OCI-M2 (cell line): ENCODE measurements at regions not wholly inside any gene's neighbourhood (a gene's known extent, or its start where the extent isn't known, plus 50 kb on each side); places are given as distances from the start of the nearest gene placed in this dataset.
"Not testable (repeated sequence)": the region's sequence is repeated elsewhere in the genome, so short reads cannot be mapped to it uniquely, and the experiment has no call there.

Experiments used
- DNase-seq: peaks from one replicate; lab custom pipeline; 2025; ENCODE audit not compliant: unreplicated experiment; lab: John Stamatoyannopoulos, UW

DNA sequence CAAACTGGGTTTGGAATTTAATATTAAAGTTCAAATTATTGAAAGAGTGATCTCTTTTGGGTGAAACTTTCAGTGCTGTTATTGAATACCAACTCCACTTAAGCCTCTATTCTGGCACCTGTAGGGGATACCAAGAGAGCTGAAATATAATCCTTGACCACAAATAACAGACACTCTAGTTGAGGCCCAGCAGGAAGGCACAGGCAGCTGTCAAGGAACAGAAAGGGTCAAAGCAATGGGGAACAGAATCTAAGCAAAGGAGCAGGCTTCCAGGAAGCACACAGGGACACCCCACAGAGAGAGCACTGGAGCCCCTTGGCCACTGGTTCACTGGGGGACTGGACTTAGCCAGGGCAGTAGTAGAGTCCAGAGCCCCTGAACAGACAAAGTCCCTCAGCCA, 120.9 kb upstream of the SFSWAP start:
- DNase-seq, result no peak

DNA sequence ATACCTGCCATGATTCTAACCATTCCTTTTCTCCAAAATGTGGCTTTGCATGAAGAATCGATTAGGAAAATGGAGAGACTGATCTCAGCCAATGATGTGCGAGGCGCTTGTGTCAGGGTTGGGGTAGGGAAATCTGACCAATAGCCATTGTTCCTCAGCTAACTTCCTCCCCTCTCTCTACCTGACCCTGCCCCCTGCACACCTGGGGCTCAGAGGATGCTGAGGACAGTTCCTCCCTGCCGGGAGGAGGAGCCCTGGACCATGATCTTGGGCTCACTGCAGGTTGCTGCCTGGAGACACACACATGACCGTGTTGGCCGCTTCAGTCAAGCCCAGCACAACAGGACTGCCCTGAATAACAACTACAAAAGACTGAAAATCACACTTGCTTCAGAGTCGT, 119.8 kb upstream of the SFSWAP start:
- DNase-seq, result no peak

DNA sequence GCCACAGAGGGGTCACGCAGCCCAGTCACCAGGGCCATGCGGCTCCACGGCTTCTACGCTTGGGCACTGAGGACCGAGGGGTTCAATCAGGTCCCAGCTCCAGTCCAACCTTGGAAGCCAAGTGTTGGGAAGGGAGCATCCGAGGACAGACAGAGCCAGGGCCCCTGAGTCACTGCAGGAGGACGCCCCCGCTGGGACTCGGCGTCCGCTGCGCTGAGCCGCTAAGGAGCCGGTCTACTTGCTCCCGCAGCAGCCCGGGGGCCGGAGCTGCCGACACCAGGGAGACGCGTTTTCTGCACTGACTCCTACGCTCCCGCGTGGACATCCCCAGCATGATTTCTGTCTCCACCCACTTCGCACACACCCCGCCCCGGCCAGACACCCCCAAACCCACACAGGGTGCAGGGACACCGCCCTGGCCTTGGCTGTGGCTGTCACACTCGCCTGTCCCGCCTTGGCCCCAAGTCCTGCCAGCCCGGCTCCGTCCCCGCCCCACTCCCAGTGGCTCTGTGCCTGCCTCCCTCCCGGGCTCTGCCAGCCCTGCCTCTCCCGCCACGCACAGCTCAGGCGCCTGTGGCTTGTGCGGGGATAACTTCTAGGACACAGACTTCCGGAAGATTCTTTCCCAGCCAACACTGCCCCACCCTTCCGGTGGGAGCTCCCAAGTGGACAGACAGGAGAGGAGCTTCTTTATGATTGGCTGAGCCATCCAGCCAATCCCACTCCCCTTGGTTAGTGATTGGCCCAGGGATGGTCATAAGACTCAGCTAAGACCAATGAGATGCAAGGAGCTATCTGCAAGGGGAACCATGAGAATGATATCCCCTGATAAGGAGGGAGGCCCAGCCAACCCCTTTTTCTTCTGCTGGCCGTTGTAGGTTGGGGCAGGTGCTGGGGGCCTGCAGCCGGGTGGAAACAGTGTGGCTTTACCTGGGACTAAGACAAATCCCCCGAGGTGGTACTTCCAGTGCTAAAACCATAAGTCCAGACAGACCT, 118.9 kb upstream of the SFSWAP start:
- DNase-seq, result no peak

DNA sequence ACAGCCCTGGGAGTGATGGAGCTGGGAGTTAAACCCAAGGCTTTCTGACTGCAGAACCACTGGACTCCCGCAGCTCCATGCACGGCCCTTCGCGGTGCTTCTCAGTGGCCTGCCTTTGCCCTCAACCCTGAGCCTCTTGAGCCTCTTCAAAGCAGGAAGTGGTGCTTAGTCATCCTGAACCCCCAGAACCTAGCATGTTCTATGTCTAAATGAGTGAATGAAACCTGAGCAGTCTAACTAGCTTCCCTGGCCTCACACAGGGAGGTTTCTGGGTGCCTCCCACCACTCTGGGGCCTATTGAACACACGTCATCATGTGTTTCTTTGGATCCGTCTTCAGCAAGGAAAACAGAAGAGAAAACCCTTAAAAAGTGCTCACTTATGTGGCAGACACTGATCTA, 117.9 kb upstream of the SFSWAP start:
- no peak for DNase-seq

DNA sequence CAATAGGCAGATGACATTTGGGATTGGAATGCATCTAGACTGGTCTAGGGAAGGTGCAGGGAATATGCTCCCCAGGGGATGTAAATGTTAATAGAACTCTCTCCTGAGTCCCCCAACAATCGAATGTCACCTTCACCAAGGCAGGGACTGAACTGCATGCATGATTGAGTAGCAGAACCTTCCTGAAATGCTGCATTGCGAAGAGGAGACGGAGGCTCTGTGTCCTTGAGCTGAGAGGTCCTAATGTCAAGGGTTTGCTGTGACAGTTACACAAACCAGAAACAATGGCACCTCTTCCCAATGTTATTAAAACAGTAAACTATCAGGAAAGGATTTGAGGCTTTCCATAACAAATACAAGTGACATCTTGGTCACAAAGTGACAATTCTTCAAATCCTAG, 117.5 kb upstream of the SFSWAP start:
- DNase-seq, result no peak

DNA sequence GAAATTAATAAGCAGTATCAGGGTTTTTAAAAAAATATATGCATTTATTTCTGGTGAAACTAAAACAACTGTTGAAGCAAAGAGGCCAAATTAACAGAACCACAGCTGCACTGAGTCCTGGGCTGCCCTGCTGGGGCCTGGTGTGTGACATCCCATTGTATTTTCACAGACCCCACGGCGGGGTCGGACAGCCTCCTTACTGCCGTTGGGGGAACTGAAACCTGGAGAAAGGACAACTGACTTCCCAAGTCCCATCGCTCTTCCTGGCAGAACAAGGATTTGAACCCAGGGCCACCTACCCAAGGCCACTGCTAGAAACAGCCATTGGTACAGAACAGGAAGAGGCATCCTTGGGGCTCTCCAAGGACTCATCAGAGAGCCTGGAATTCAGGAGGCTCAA, 114.8 kb upstream of the SFSWAP start:
- no peak for DNase-seq

DNA sequence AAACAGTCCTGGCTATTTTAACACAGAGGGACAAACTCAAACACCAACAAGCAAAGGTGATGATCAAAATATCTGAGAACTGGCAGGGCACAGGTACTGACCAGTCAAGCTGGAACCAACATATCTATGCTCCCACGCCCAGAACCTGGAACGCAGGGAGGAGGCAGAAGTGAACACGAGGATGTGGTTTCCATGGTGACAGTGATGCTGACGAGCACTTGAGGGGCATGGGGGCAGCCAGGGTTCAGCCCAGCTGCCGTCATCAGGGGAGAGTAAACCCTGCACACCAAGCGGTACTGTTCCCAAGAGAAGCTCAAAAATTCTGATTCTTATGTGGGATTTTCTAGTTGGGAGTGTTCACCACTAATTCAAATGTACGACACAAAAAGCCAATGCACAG, 113.6 kb upstream of the SFSWAP start:
- no peak for DNase-seq

DNA sequence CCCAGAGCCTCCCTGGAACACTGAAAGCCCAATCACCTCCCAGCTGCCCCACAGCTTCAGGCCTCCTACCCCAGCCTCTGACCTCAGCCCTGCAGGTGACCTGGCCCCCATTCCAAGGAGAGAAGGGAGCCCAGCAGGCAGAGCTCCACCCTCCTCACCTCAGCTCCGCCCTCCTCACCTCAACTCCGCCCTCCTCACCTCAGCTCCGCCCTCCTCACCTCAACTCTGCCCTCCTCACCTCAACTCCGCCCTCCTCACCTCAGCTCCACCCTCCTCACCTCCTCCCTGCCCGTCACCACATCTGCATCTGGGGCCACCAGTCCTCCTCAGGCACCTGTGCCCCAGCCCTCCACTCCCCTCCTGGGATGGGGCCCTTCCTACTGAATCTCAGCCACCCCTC, 112.2 kb upstream of the SFSWAP start:
- no peak for DNase-seq

DNA sequence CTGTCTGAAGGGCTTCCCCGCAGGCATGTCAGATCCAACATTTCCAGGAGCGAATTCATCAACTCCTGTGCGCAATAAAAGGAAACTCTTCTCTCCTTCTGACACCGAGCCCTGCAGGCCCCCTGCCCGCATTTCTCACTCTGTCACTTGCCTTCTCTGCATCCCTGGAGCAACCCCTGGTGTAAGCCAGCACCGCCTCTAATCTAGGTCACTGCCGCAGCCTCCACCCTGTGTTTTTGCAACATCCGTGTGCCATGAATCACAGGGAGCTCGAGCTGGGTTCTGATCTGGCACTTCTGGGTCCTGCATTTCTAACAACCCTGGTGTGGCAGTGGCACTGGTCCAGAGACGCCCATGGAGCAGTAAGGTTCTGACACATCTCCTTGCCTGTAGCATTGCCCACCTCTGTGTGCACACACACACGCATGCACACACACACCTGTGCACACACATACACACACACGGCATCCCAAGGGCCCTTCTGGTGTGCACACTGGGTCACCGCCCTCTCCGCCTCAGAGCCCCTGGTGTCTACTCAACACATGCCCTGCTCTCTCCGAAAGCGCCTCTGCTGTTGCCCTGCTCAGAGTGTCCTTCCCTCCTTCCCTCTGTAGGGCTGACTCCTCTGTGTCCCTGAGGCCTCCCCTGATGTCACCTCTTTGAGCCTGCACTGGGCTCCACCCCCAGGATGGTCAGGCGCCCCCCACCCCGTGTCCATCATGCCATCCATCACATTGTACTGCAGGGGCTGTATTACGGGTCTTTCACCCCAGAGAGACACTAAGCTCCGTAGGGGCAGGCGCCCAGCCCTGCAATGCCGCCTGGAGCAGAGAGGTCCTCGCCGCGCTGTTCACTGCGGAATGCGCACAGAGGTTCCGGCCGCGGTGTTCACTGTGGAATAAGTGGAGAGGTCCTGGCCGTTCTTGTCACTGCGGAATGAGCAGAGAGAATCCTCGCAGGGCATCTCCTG, 111.4 kb upstream of the SFSWAP start:
- no peak for DNase-seq

DNA sequence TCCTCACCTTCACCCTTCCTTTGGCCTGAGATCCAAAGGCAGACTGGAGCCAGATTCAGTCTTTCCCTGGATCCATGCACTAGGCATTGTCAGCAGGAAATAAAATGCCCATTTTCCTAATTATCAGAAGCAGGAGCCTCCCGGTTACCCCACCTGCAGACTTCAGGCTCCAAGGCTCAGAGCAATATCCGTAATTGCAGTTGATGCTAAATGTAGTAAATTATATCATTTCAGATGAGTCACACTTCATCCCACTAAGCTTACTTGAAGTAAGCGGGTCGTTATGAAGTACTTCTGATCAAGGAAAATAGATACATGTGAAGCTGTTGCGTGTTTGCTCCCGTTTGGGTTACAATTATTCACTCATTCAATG, 110.7 kb upstream of the SFSWAP start:
- DNase-seq, result no peak

DNA sequence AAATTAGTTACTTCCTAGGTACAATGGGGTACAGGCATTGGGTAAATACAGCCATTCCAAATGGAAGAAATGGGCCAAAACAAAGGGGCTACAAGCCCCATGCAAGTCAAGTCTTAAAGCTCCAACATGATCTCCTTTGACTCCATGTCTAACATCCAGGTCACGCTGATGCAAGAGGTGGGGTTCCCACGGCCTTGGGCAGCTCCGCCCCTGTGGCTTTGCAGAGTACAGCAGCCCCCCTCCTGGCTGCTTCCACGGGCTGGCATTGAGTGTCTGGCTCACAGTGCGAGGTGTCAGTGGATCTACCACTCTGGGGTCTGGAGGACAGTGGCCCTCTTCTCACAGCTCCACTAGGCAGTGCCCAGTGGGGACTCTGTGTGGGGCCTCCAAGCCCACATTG, 109.4 kb upstream of the SFSWAP start:
- DNase-seq, result not testable (repeated sequence)

DNA sequence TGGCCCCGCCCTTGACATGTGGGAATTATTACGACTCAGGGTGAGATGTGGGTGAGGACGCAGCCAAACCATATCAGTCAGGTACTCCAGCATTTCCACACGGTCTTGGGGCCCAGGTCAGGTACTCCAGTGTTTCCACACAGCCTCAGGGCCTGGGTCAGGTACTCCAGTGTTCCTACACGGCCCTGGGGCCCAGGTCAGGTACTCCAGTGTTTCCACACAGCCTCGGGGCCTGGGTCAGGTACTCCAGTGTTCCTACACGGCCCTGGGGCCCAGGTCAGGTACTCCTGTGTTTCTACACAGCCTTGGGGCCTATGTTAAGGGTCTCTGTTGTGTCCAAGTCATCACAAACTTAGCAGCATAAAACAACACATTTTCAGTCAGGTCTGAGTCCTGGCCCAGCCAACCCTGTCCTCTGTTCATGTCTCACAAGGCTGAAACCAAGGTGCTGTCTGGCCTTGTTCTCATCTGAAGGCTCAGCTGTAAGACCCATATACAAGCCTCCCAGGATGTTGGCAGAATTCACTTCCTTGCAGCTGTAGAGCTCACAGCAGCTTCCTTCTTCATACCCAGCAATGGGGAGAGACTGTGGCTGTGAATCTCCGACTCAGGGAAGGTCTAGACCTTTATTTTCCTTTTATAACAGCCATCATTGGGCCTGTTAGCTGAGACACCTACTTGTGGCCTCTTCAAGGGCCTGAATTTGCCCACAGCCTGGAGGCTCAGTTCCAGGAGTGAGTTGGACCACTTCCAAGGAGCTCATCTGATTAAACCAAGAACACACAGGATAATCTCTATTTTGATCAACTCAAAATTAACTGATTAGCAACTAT, 107.6 kb upstream of the SFSWAP start:
- no peak for DNase-seq

DNA sequence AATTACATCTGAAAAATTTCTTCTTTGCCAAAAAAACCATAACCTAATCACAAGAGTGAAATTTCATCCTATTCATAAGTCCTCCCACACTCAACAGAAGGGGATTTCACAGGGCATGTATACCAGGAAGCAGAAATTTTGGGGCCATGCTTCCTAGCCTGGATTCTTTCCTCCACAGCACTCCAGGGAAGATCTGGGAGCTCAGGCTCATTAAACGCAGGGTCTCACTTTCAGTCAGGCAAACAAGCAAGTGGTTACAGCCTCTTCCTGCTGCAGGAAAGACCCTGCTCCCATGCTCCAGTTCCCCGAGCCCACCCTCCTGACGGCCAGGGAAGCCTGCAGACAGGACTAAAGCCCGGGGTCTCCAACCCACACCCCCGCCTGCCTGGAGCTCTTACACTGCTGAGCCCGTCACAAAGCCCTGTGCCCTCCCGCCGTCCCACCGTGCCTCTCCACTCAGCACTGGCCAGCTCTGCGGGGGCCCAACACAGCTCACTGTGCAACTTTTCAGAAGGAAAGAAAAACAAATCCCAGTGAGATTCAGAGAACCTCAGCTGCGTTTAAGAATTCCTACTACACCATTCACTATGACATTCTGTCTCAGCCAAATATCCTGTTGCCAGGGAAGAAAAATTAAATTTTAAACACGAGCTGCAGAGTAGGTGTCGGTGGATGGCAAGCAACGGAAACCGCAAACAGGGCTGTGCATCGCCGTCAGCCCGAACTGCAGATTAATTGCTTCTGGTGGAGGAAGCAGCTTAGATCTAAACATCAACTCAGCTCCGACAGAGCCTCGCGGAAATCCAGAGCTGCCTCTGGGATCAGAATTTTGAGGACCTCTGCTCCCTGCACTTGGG, 106.7 kb upstream of the SFSWAP start:
- DNase-seq, result no peak

DNA sequence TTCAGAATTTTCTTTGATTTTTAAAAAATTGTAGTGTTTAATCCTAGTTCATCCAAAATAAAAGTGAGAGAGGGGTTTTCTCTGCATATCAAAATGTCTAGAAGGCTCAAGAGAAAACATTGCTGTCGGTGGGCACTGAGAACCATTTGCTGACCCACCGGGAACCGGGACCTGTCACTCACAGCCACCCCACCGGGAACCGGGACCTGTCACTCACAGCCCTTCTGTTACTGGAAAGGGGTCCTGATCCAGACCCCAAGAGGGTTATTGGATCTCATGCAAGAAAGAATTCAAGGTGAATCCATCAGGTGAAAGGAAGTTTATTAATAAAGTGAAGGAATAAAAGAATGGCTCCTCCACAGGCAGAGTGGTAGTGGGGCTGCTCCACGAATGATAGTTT, 106.0 kb upstream of the SFSWAP start:
- DNase-seq, result no peak

DNA sequence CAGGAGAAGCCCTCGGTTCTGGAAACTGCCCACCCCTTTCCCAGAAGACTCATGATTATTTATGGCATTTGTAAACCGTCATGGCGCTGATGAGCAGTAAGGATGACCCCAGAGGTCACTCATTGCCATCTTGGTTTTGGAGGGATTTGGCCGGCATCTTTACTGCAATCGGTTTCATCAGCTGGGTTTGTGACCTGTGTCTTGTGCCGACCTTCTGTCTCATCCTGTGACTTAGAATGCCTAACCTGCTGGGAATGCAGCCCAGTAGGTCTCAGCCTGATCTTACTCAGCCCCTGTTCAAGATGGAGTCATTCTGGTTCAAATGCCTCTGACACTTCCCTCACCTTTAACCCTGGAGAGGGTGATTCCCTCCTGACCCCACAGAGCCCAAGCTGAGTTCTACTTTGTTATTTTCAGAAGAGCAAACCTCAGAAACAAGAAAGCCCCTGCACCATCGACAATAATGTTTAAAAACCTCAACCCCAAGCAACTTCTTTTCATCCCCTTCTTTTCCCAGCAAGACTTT, 105.5 kb upstream of the SFSWAP start:
- no peak for DNase-seq

DNA sequence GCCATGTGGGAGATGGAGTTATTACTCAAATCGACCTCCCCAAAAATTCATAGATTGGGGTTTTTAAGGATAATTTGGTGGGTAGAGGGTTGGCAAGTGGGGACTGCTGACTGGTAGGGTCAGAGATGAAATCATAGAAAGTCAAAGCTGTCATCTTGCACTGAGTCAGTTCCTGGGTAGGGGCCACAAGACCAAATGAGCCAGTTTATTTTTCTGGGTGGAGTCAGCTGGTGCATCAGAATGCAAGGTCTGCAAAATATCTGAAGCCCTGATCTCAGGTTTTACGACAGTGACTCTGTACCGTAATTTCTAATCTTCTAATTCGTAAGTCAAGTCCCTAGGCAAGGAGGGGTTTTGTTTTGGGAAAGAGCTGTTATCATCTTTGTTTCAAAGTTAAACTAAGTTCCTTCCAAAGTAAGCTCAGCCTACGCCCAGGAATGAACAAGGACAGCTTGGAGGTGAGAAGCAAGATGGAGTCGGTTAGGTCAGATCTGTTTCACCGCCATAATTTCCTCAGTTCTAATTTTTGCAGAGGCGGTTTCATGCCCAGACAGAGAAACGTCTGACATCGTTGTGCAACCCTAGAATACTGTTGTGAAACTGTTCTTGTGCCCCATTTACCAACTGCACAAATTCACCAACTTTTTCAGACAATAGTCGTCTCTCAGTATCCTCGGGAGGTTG, 104.5 kb upstream of the SFSWAP start:
- DNase-seq, result no peak

DNA sequence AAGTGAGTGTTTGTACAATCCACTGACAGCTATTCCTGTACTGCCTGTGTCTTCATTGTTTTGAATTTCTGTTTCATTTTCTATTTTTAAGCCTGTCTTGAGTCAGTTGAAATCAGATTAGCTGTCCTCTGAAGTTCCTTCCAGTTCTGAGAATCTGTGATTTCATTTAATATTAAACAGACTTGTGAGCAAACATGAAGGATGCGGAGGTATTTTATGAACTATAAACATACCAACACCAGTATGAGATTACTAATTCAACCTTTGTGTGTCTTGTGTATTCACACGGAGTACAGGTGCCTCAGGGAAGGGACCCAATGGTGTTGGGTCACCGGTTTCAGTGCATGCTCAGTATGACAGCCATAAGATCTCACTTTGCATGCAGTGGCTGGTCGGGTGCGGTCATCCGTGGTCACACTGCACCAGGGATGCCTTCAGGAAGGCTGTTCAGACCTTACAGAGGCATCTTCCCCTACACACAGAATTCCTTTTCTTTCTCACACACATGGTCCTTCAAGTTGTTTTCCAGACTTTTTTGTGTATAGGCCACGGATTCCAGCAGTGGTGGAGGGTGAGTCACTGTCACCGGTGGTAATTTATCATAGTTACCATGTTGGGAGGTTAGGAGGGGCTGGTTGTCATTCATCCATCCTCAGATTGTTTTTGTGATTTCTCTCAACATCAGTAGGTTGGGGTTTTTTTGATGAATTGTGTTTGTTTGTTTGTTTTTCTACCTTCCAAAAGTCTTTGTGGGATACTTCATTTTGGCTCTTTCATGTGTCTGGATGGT, 103.0 kb upstream of the SFSWAP start:
- DNase-seq, result no peak
